Adipocyte (in vitro differentiated cells): ENCODE measurements at regions not wholly inside any gene's neighbourhood (a gene's known extent, or its start where the extent isn't known, plus 50 kb on each side); places are given as distances from the start of the nearest gene placed in this dataset.

ENCODE experiments used
- DNase-seq: peaks from one replicate; pipeline ENCODE4 v3.0.0-alpha.2; 2015; ENCODE audit warnings: low read depth
- H3K27me3 ChIP-seq: replicated peaks from 2 replicates; pipeline ENCODE4 v1.7.0; 2013; ENCODE audit warnings: mild to moderate bottlenecking, low read length, moderate library complexity; ENCODE audit not compliant: control insufficient read depth, insufficient read depth
- H3K36me3 ChIP-seq: 2 replicates; pipeline ENCODE4 v1.7.0; 2013; ENCODE audit warnings: low read length, mild to moderate bottlenecking, moderate library complexity; ENCODE audit not compliant: control insufficient read depth, insufficient read depth, severe bottlenecking
- H3K4me1 ChIP-seq: 2 replicates; pipeline ENCODE4 v1.7.0; 2013; ENCODE audit warnings: mild to moderate bottlenecking, low read length, moderate library complexity; ENCODE audit not compliant: control insufficient read depth, insufficient read depth
- H3K4me3 ChIP-seq: 2 replicates; pipeline ENCODE4 v1.7.0; 2013; ENCODE audit warnings: mild to moderate bottlenecking, low read length, moderate library complexity
- H3K9ac ChIP-seq: 2 replicates; pipeline ENCODE4 v1.7.0; 2013; ENCODE audit warnings: mild to moderate bottlenecking, low read length, moderate library complexity
- H3K9me3 ChIP-seq: 2 replicates; pipeline ENCODE4 v1.7.0; 2013; ENCODE audit warnings: mild to moderate bottlenecking, low read length, moderate library complexity; ENCODE audit not compliant: control insufficient read depth

GRCh38 chr1:189357317-189357716, 1120.3 kb downstream of the BRINP3 start:
- Histone ChIP-seq H3K9me3 (no peaks in the 10 kb centered on the region), H3K27me3 (no peaks in the 10 kb centered on the region), H3K9ac (no peak overlapping the region), H3K4me1 (no peaks in the 10 kb centered on the region), H3K36me3 (no peaks in the 10 kb centered on the region), H3K4me3 (no peak overlapping the region)
- no peak for DNase-seq

- no peaks in the 10 kb centered on the region for H3K27me3 ChIP-seq
- no peaks in the 10 kb centered on the region for H3K9me3 ChIP-seq
- H3K4me1 ChIP-seq: no peaks in the 10 kb centered on the region
- H3K4me3 ChIP-seq: no peak overlapping the region
- no peak overlapping the region for H3K9ac ChIP-seq
- H3K36me3 ChIP-seq: no peaks in the 10 kb centered on the region
- DNase-seq: no peak
Measured at GRCh38 chr1:189369612-189370011, 1108.1 kb downstream of the BRINP3 start.

- Histone ChIP-seq H3K4me1 (no peaks in the 10 kb centered on the region), H3K4me3 (no peak overlapping the region), H3K9ac (no peak overlapping the region), H3K9me3 (no peaks in the 10 kb centered on the region), H3K36me3 (no peaks in the 10 kb centered on the region), H3K27me3 (no peaks in the 10 kb centered on the region)
- no peak for DNase-seq
Measured at GRCh38 chr1:189374816-189375215, 1102.8 kb downstream of the BRINP3 start.

GRCh38 chr1:189405419-189405818, 1072.2 kb downstream of the BRINP3 start:
- DNase-seq: peak; percentile 69
- H3K4me1 ChIP-seq: no peaks in the 10 kb centered on the region
- H3K9ac ChIP-seq: no peak overlapping the region
- no peaks in the 10 kb centered on the region for H3K9me3 ChIP-seq
- no peaks in the 10 kb centered on the region for H3K36me3 ChIP-seq
- no peaks in the 10 kb centered on the region for H3K27me3 ChIP-seq
- H3K4me3 ChIP-seq: no peak overlapping the region

- Histone ChIP-seq H3K9me3 (no peaks in the 10 kb centered on the region), H3K9ac (no peak overlapping the region), H3K4me3 (no peak overlapping the region), H3K27me3 (no peaks in the 10 kb centered on the region), H3K36me3 (no peaks in the 10 kb centered on the region), H3K4me1 (no peaks in the 10 kb centered on the region)
- peak; percentile 38 for DNase-seq
Measured at GRCh38 chr1:189409774-189410173, 1067.9 kb downstream of the BRINP3 start.

GRCh38 chr1:189424746-189425331, 1052.8 kb downstream of the BRINP3 start:
- peak; percentile 13 for DNase-seq
- Histone ChIP-seq H3K36me3 (no peaks in the 10 kb centered on the region), H3K9ac (no peak overlapping the region), H3K9me3 (no peaks in the 10 kb centered on the region), H3K27me3 (no peaks in the 10 kb centered on the region), H3K4me1 (no peaks in the 10 kb centered on the region), H3K4me3 (no peak overlapping the region)

- Histone ChIP-seq H3K4me3 (no peak overlapping the region), H3K9ac (no peak overlapping the region), H3K27me3 (no peaks in the 10 kb centered on the region), H3K9me3 (no peaks in the 10 kb centered on the region), H3K36me3 (no peaks in the 10 kb centered on the region), H3K4me1 (no peaks in the 10 kb centered on the region)
- DNase-seq: peak; percentile 59
Measured at GRCh38 chr1:189429610-189430009, 1048.1 kb downstream of the BRINP3 start.

- no peaks in the 10 kb centered on the region for H3K9me3 ChIP-seq
- H3K36me3 ChIP-seq: no peaks in the 10 kb centered on the region
- no peaks in the 10 kb centered on the region for H3K4me1 ChIP-seq
- peak; percentile 35 for DNase-seq
- no peaks in the 10 kb centered on the region for H3K27me3 ChIP-seq
- no peak overlapping the region for H3K9ac ChIP-seq
- no peak overlapping the region for H3K4me3 ChIP-seq
Measured at GRCh38 chr1:189431447-189431846, 1046.2 kb downstream of the BRINP3 start.

GRCh38 chr1:189432753-189433152, 1044.9 kb downstream of the BRINP3 start:
- Histone ChIP-seq H3K9ac (no peak overlapping the region), H3K36me3 (no peaks in the 10 kb centered on the region), H3K4me1 (no peaks in the 10 kb centered on the region), H3K4me3 (no peak overlapping the region), H3K27me3 (no peaks in the 10 kb centered on the region), H3K9me3 (no peaks in the 10 kb centered on the region)
- DNase-seq: no peak

GRCh38 chr1:189434461-189434860, 1043.2 kb downstream of the BRINP3 start:
- H3K4me1 ChIP-seq: no peaks in the 10 kb centered on the region

GRCh38 chr1:189435398-189435797, 1042.3 kb downstream of the BRINP3 start:
- Histone ChIP-seq H3K9ac (no peak overlapping the region), H3K27me3 (no peaks in the 10 kb centered on the region), H3K4me1 (no peaks in the 10 kb centered on the region), H3K4me3 (no peak overlapping the region), H3K36me3 (no peaks in the 10 kb centered on the region), H3K9me3 (no peaks in the 10 kb centered on the region)
- no peak for DNase-seq

More at GRCh38 chr1:189434461-189434860, 1043.2 kb downstream of the BRINP3 start:
- no peak overlapping the region for H3K9ac ChIP-seq
- no peaks in the 10 kb centered on the region for H3K27me3 ChIP-seq
- no peak overlapping the region for H3K4me3 ChIP-seq
- no peaks in the 10 kb centered on the region for H3K9me3 ChIP-seq
- peak; percentile 29 for DNase-seq
- H3K36me3 ChIP-seq: no peaks in the 10 kb centered on the region

GRCh38 chr1:189438808-189439207, 1038.9 kb downstream of the BRINP3 start:
- H3K27me3 ChIP-seq: no peaks in the 10 kb centered on the region
- no peak for DNase-seq
- H3K4me3 ChIP-seq: no peak overlapping the region
- H3K9me3 ChIP-seq: no peaks in the 10 kb centered on the region
- no peak overlapping the region for H3K9ac ChIP-seq
- H3K4me1 ChIP-seq: no peaks in the 10 kb centered on the region
- H3K36me3 ChIP-seq: no peaks in the 10 kb centered on the region
